GM23338 (cell line): ENCODE measurements at regions not wholly inside any gene's neighbourhood (a gene's known extent, or its start where the extent isn't known, plus 50 kb on each side); places are given as distances from the start of the nearest gene placed in this dataset.

ENCODE experiments used
- ATAC-seq: fragments of 200-7000 bp; cut with Tn5 transposase; 3 replicates; pipeline ENCODE4 v1.9.1; 2020
- DNase-seq: peaks from one replicate; pipeline ENCODE4 v3.0.0-alpha.2; 2015; ENCODE audit warnings: low spot score
- H2AFZ ChIP-seq: fragments of 200-600 bp; sonication (generic); 2 replicates; pipeline ENCODE4 v1.8.0; 2016; ENCODE audit warnings: antibody characterized with exemption, mild to moderate bottlenecking, moderate library complexity
- H3F3A ChIP-seq: fragments of 200-600 bp; sonication (generic); replicated peaks from 2 replicates; pipeline ENCODE4 v1.8.0; 2017; ENCODE audit warnings: antibody characterized with exemption, mixed run types, low read depth
- H3K27ac ChIP-seq: fragments of 200-600 bp; sonication (generic); 2 replicates; pipeline ENCODE4 v1.6.1; 2016; ENCODE audit warnings: low read depth
- H3K27me3 ChIP-seq: fragments of 200-600 bp; sonication (generic); 2 replicates; pipeline ENCODE4 v1.8.0; 2016; ENCODE audit warnings: mild to moderate bottlenecking, mixed run types, moderate library complexity; ENCODE audit not compliant: insufficient read depth
- H3K36me3 ChIP-seq: fragments of 200-600 bp; sonication (generic); 2 replicates; pipeline ENCODE4 v1.8.0; 2016; ENCODE audit warnings: mild to moderate bottlenecking; ENCODE audit not compliant: insufficient read depth
- H3K4me1 ChIP-seq: fragments of 200-600 bp; sonication (generic); 2 replicates; pipeline ENCODE4 v1.8.0; 2016; ENCODE audit warnings: mild to moderate bottlenecking, moderate library complexity; ENCODE audit not compliant: insufficient read depth
- H3K4me2 ChIP-seq: fragments of 200-600 bp; sonication (generic); 2 replicates; pipeline ENCODE4 v1.7.1; 2017; ENCODE audit warnings: mixed run types
- H3K4me3 ChIP-seq: fragments of 200-600 bp; sonication (generic); 2 replicates; pipeline ENCODE4 v1.6.1; 2016; ENCODE audit warnings: mixed run types
- H3K79me2 ChIP-seq: fragments of 200-600 bp; sonication (generic); replicated peaks from 2 replicates; pipeline ENCODE4 v1.8.0; 2017; ENCODE audit warnings: mild to moderate bottlenecking; ENCODE audit not compliant: insufficient read depth
- H3K9me2 ChIP-seq: fragments of 200-600 bp; sonication (generic); 2 replicates; pipeline ENCODE4 v1.8.0; 2017; ENCODE audit not compliant: insufficient read depth
- H4K20me1 ChIP-seq: fragments of 200-600 bp; sonication (generic); replicated peaks from 2 replicates; pipeline ENCODE4 v1.8.0; 2017; ENCODE audit warnings: mild to moderate bottlenecking; ENCODE audit not compliant: insufficient read depth
- H3K27ac Mint-ChIP-seq: 2 replicates; pipeline ENCODE4 v1.8.0; 2020; ENCODE audit warnings: inconsistent platforms, mild to moderate bottlenecking, moderate library complexity, mixed read lengths
- H3K27me3 Mint-ChIP-seq: 3 replicates; pipeline ENCODE4 v1.8.0; 2022; ENCODE audit warnings: low read depth, mild to moderate bottlenecking, moderate library complexity, mixed read lengths, inconsistent platforms; ENCODE audit not compliant: insufficient read depth, poor library complexity
- H3K36me3 Mint-ChIP-seq: 3 replicates; pipeline ENCODE4 v1.8.0; 2021; ENCODE audit warnings: low read depth, mild to moderate bottlenecking, inconsistent platforms, moderate library complexity, mixed read lengths
- H3K4me1 Mint-ChIP-seq: 3 replicates; pipeline ENCODE4 v1.8.0; 2020; ENCODE audit warnings: mild to moderate bottlenecking, inconsistent platforms, mixed read lengths
- H3K4me3 Mint-ChIP-seq: 3 replicates; pipeline ENCODE4 v1.8.0; 2021; ENCODE audit warnings: moderate library complexity, mild to moderate bottlenecking, inconsistent platforms, mixed read lengths
- H3K9me3 Mint-ChIP-seq: 3 replicates; pipeline ENCODE4 v1.8.0; 2020; ENCODE audit warnings: moderate library complexity, mild to moderate bottlenecking, inconsistent platforms, mixed read lengths
- CTCF ChIP-seq, 2 experiments: fragments of 200-600 bp in 1 of 2; sonication (generic) in 1 of 2; conservative IDR thresholded peaks; 2 replicates each; pipeline versions ENCODE4 v1.5.1 to v1.6.1; 2016 to 2017; ENCODE audit warnings: antibody characterized with exemption in 2 of 2, low read depth in 2 of 2, mild to moderate bottlenecking in 2 of 2, moderate library complexity in 1 of 2
- EZH2phosphoT487 ChIP-seq: fragments of 200-600 bp; sonication (generic); IDR thresholded peaks from one replicate; pipeline ENCODE4 v1.8.1; 2018; ENCODE audit warnings: antibody characterized with exemption; ENCODE audit not compliant: unreplicated experiment
- JUNB ChIP-seq: IDR thresholded peaks from one replicate; pipeline ENCODE4 v1.6.1; 2016; ENCODE audit warnings: antibody characterized with exemption; ENCODE audit not compliant: unreplicated experiment
- NANOG ChIP-seq: IDR thresholded peaks from 2 replicates; pipeline ENCODE4 v1.6.1; 2016; ENCODE audit warnings: antibody characterized with exemption, borderline replicate concordance
- POLR2AphosphoS5 ChIP-seq: IDR thresholded peaks from 2 replicates; pipeline ENCODE4 v1.6.1; 2016; ENCODE audit warnings: antibody characterized with exemption, low read depth
- STAT1 ChIP-seq: IDR thresholded peaks from one replicate; pipeline ENCODE4 v1.6.1; 2016; ENCODE audit warnings: antibody characterized with exemption; ENCODE audit not compliant: unreplicated experiment
- ZNF114 ChIP-seq: fragments of 250-450 bp; sonication (Bioruptor Pico); IDR thresholded peaks from 2 replicates; pipeline ENCODE4 v1.5.0; 2020; ENCODE audit warnings: mild to moderate bottlenecking, moderate library complexity
- ZNF462 ChIP-seq: fragments of 250-450 bp; sonication (Bioruptor Pico); IDR thresholded peaks from 2 replicates; pipeline ENCODE4 v1.5.0; 2020; ENCODE audit warnings: mild to moderate bottlenecking, moderate library complexity

- no peak overlapping the region for H3K4me3 Mint-ChIP-seq
- peaks cover 1% of the 10 kb centered on the region for H3K27me3 Mint-ChIP-seq
- H3K4me1 Mint-ChIP-seq, result peaks cover 25% of the 10 kb centered on the region
- no peaks in the 10 kb centered on the region for H3K36me3 Mint-ChIP-seq
- Histone ChIP-seq H3K79me2 (no peaks in the 10 kb centered on the region), H3K36me3 (no peaks in the 10 kb centered on the region), H3K4me3 (no peak overlapping the region), H3K4me1 (no peaks in the 10 kb centered on the region), H3K27ac (no peak overlapping the region), H3K9me2 (no peaks in the 10 kb centered on the region), H2AFZ (no peak overlapping the region), H3K4me2 (no peak overlapping the region), H3K27me3 (no peaks in the 10 kb centered on the region), H3F3A (no peaks in the 10 kb centered on the region), H4K20me1 (no peaks in the 10 kb centered on the region)
- TF ChIP-seq ZNF462 (CRISPR knock-in tag) (no peak), ZNF114 (no peak), POLR2AphosphoS5 (no peak)
- H3K27ac Mint-ChIP-seq, result no peak overlapping the region
- no peak for DNase-seq
- no peak for ATAC-seq
- H3K9me3 Mint-ChIP-seq, result no peaks in the 10 kb centered on the region
Observed at GRCh38 chr2:60353863-60354262, 199.6 kb downstream of the BCL11A start.

- no peak overlapping the region for H3K27ac Mint-ChIP-seq
- H3K4me2 ChIP-seq, result no peak overlapping the region
Observed at GRCh38 chr2:60353406-60353800, 200.1 kb downstream of the BCL11A start.

More at GRCh38 chr2:60353406-60353800, 200.1 kb downstream of the BCL11A start:
- Histone ChIP-seq H3K79me2 (no peaks in the 10 kb centered on the region), H3K27ac (no peak overlapping the region), H3K36me3 (no peaks in the 10 kb centered on the region), H2AFZ (peak overlapping the region; percentile 56), H3K27me3 (no peaks in the 10 kb centered on the region), H3F3A (no peaks in the 10 kb centered on the region), H3K4me1 (no peaks in the 10 kb centered on the region), H3K9me2 (no peaks in the 10 kb centered on the region), H3K4me3 (no peak overlapping the region), H4K20me1 (no peaks in the 10 kb centered on the region)
- peaks cover 1% of the 10 kb centered on the region for H3K27me3 Mint-ChIP-seq
- no peaks in the 10 kb centered on the region for H3K36me3 Mint-ChIP-seq
- H3K4me3 Mint-ChIP-seq, result no peak overlapping the region
- peak; percentile 82 for ATAC-seq
- TF ChIP-seq NANOG (no peak), STAT1 (no peak), EZH2phosphoT487 (no peak), JUNB (no peak), POLR2AphosphoS5 (no peak), CTCF (conservative IDR thresholded peaks at IDR 0.05; ENCODE audit: low read depth in 2 of 2) (peak in 1 of 2 experiments; percentile 29; a peak in 2 of 4 replicates)
- peaks cover 23% of the 10 kb centered on the region for H3K4me1 Mint-ChIP-seq
- H3K9me3 Mint-ChIP-seq, result no peaks in the 10 kb centered on the region
- peak; percentile 33 for DNase-seq
